ENCODE measurements at regions not wholly inside any gene's neighbourhood (a gene's known extent, or its start where the extent isn't known, plus 50 kb on each side); places are given as distances from the start of the nearest gene placed in this dataset.

- DNase-seq (ENCODE audit: low read depth), result no peak
Measured at GRCh38 chr4:138964716-138965426, 50.7 kb upstream of the NOCT start.

GRCh38 chr4:138963412-138963811, 52.2 kb upstream of the NOCT start:
- DNase-seq (ENCODE audit: low read depth), result no peak

GRCh38 chr4:138961664-138962063, 53.9 kb upstream of the NOCT start:
- no peak for DNase-seq (ENCODE audit: low read depth)

- DNase-seq (ENCODE audit: low read depth), result no peak
Measured at GRCh38 chr4:138961129-138961528, 54.5 kb upstream of the NOCT start.

- no peak for DNase-seq (ENCODE audit: low read depth)
Measured at GRCh38 chr4:138960175-138960710, 55.3 kb upstream of the NOCT start.

GRCh38 chr4:138959097-138959815, 56.3 kb upstream of the NOCT start:
- DNase-seq (ENCODE audit: low read depth), result no peak

GRCh38 chr4:138958519-138958918, 57.1 kb upstream of the NOCT start:
- no peak for DNase-seq (ENCODE audit: low read depth)

- no peak for DNase-seq (ENCODE audit: low read depth)
Measured at GRCh38 chr4:138957302-138957701, 58.3 kb upstream of the NOCT start.

- no peak for DNase-seq (ENCODE audit: low read depth)
Measured at GRCh38 chr4:138954428-138954827, 61.2 kb upstream of the NOCT start.

GRCh38 chr4:138953961-138954371, 61.6 kb upstream of the NOCT start:
- DNase-seq (ENCODE audit: low read depth), result no peak

- no peak for DNase-seq (ENCODE audit: low read depth)
Measured at GRCh38 chr4:138952411-138952810, 63.2 kb upstream of the NOCT start.

GRCh38 chr4:138951764-138952163, 63.8 kb upstream of the NOCT start:
- DNase-seq (ENCODE audit: low read depth), result no peak

GRCh38 chr4:138949866-138950265, 65.7 kb upstream of the NOCT start:
- DNase-seq (ENCODE audit: low read depth), result no peak

- DNase-seq (ENCODE audit: low read depth), result no peak
Measured at GRCh38 chr4:138948918-138949317, 66.7 kb upstream of the NOCT start.

GRCh38 chr4:138946306-138946705, 69.3 kb upstream of the NOCT start:
- no peak for DNase-seq (ENCODE audit: low read depth)

- DNase-seq (ENCODE audit: low read depth), result no peak
Measured at GRCh38 chr4:138945840-138946239, 69.7 kb upstream of the NOCT start.

GRCh38 chr4:138945401-138945800, 70.2 kb upstream of the NOCT start:
- DNase-seq (ENCODE audit: low read depth), result no peak

- no peak for DNase-seq (ENCODE audit: low read depth)
Measured at GRCh38 chr4:138943893-138944292, 71.7 kb upstream of the NOCT start.

- DNase-seq (ENCODE audit: low read depth), result no peak
Measured at GRCh38 chr4:138941037-138941436, 74.5 kb upstream of the NOCT start.

GRCh38 chr4:138939960-138940359, 75.6 kb upstream of the NOCT start:
- DNase-seq (ENCODE audit: low read depth), result no peak

- no peak for DNase-seq (ENCODE audit: low read depth)
Measured at GRCh38 chr4:138938366-138938690, 77.3 kb upstream of the NOCT start.

GRCh38 chr4:138935135-138935807, 80.3 kb upstream of the NOCT start:
- DNase-seq (ENCODE audit: low read depth), result no peak

GRCh38 chr4:138927072-138927471, 88.5 kb upstream of the NOCT start:
- no peak for DNase-seq (ENCODE audit: low read depth)
